GM19468 (cell line): ENCODE measurements at regions not wholly inside any gene's neighbourhood (a gene's known extent, or its start where the extent isn't known, plus 50 kb on each side); places are given as distances from the start of the nearest gene placed in this dataset.
"Not testable (repeated sequence)": the region's sequence is repeated elsewhere in the genome, so short reads cannot be mapped to it uniquely, and the experiment has no call there.

ENCODE experiments used
- ATAC-seq: cut with Tn5 transposase; IDR thresholded peaks from one replicate; pipeline ENCODE4 v1.9.1; 2021; ENCODE audit warnings: mild to moderate bottlenecking, moderate library complexity, moderate number of reproducible peaks; ENCODE audit not compliant: unreplicated experiment; ENCODE audit errors: extremely low read depth

GRCh38 chr16:79862601-79863000 is 262.1 kb upstream of the MAF start:
- no peak for ATAC-seq

DNA sequence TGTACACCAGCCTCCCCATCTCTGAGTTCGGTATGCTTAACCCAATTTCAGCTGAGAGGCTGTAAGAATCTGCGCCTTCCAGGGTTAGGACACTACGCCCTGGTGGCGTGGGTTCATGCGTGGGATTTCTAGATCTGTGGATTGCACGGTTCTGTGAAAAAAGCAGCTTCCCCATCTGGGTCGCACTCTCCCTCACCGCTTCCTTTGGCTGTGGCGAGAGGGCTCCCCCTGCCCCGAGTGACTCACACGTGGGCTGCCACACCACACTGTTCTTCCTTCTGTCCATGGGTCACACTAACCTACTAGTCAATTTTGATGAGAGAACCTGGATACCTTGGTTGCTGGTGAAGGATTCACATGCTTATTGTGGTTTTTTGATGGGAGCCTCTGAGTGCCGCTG is 256.0 kb upstream of the MAF start:
- no peak for ATAC-seq

GRCh38 chr16:79850348-79850747 is 249.8 kb upstream of the MAF start:
- ATAC-seq: no peak

DNA sequence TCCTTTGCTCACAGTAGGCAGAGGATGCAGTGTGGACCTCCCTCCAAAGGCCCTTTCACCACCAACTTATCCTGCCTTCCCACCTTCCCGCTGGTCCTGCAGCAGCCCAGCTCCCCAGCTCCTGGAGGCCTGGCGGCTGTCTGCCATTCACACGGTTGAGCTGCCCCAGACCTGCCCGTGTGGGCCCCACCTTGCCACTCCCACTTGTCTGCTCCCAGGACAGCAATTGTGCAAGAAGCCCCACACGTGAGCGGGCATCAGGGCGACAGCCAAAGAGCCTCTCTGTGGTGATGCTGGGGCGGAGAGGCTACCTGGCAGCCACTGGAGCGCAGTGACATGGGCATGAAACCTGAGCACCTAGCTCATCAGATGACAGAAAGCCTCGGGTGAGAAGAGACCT is 248.6 kb upstream of the MAF start:
- no peak for ATAC-seq

DNA sequence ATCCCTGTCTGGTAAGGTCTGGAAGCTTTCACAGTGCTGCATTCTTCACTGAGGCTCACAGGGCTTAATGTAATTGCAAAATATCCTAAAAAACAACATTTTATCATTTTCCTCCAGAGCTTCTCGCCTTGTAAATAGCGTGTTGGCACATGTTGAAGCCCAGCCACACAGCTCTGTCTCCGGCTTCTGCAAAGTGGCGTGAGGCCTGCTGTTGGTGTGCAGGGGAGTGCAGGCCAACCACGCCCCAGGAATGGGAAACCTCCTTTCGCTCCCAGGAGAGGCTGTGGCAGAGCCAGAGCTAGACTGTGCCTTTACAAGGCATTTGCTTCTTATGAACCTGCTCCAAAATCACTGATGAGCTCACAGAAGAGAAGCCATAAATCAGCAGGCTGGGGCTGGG is 248.2 kb upstream of the MAF start:
- no peak for ATAC-seq

- ATAC-seq: no peak
Measured at GRCh38 chr16:79847569-79847968, 247.0 kb upstream of the MAF start.

DNA sequence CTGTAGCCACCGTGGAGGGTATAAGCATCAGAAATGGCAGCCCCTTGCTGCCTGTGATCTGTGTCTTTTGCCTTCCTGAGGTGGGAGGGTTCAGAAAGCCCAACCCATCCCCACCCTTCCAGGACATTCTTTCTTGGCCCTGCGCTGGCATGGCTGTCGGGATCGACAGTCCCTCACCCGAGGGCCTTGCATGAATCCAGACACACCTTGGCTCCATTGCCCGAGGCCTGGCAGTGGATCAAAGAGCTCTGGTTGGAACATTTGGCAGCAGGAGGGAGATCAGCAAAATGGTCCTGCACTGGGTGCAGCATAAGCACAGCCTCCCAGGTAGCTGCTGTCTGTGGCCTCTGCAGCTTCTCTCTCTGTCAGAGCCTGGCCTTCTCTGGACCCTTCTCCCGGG is 246.6 kb upstream of the MAF start:
- no peak for ATAC-seq

DNA sequence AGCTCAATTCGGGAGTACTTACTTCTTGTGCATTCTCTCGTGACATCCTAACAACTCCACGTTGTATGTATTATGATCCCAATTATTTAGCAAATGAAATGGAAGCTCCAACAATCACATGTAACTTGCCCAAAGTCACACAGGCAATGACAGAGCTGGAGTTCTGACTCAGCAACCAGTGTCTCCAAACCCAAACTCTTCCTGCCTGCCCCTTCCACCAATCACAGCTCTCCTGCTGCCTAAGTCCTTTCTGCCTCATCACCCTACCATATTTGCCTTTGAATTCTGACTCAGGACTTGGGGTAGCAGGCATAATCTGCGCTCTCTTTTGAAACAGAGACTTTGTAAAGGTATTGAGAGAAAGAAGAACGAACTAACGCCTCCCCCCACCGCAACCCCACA is 245.2 kb upstream of the MAF start:
- no peak for ATAC-seq

- ATAC-seq: peak; percentile 45
Measured at GRCh38 chr16:79845033-79845733, 244.6 kb upstream of the MAF start.

DNA sequence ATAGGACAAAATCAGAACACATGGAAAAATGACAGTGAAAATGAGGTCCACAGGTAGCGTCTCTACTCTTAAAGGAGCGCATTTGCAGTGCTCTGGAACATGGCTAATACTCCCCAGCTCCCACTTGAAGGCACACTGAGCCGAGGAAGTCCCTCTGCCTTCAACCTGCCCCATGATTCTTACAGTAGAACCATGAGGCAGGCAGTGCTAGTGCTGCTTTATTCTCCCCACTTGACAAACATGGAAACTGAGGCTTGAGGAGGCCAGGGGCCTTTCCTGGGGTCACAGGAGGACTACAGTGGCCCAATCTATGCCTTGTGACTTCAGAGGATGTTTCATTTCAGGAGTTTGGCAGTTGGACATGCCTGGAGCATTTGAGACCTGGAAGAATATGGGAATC is 244.1 kb upstream of the MAF start:
- no peak for ATAC-seq

DNA sequence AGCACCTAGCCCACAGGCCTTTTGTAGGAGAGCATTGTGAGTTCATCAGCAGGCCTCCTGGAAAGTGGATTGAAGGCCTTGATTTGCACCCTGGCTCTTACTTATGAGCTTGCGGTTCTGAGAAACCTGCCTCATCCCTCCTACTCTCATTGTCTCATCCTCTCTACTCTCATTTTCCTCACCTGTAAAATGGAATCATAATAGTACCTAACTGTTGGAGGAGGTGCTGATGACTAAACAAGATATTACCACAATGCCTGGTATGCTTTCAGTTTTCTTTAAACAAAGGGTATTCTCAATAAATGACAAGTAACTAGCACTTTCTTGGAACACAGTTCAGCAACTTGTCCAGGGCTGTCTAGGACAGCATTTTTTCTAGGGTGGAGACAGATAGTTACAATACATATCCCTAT is 243.1 kb upstream of the MAF start:
- ATAC-seq: no peak

DNA sequence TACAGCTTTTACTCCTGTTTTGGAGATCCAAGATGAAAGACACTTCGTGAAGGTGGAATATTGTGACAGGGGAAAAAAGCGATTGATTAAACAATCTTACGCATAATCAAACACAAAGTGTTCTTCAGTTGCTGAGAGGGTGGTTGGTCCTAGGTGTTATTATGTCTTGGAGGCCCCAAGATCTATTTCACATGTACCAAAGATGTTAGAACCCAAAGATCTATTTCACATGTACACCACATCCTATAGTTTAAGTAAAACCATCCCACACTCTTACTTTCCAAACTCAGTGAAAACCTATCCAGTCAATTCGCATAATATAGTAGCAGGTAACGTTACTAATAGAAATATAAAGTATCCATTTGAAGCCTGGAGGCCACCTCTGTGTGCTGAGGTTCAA is 242.6 kb upstream of the MAF start:
- ATAC-seq: no peak

DNA sequence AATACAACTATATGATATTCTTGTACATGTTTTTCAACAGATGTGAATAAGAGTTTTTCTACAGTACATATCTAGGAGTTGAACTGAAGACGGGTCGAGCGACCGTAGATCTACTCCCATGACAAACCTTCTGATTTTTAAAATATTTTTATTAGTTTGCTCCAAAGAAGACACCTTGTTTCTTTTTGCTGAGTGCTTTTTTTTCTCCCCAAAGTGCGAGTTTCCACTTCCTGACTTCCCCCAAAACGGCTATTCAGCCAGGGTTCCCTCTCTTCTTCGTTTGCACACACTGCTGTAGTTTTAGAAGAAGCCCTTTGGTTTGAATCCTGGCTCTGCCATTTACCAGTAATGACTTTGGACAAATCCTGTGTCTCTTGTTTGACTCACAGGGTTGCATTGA is 241.7 kb upstream of the MAF start:
- ATAC-seq: no peak

GRCh38 chr16:79839466-79840341 is 239.2 kb upstream of the MAF start:
- ATAC-seq: no peak

- no peak for ATAC-seq
Measured at GRCh38 chr16:79838496-79839259, 238.1 kb upstream of the MAF start.

- no peak for ATAC-seq
Measured at GRCh38 chr16:79836144-79836543, 235.6 kb upstream of the MAF start.

DNA sequence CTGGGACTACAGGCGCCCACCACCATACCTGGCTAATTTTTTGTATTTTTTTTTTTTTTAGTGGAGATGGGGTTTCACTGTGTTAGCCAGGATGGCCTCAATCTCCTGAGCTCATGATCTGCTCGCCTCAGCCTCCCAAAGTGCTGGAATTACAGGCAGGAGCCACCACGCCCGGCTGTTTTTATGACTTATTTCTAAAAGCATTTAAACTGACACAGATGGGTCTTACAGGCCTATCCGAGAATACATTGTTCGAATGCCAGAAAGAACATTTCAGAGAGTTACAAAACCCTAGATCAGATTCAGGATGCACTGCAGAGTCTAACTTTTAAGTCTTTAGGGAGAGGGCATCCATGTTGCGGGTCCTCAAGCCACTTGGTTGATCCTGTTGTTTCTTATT is 234.7 kb upstream of the MAF start:
- ATAC-seq: no peak

DNA sequence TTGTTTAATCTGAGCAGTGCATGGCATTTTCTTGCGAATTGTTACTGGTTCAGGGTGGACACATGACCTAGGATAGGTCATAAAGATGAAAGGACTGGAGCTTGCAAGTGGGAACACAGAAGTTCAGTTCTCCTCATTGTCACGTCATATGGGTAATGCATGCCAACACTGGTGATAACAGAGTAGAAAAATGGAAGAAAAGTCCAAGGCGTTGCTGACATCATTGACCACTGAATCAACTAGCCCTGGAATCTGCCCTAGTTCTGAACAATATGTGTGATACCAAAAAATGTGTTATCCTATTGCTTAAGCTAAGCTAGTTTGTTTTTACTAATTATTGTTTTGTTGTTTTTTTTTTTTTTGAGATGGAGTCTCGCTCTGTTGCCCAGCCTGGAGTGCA is 234.2 kb upstream of the MAF start:
- ATAC-seq: no peak

- ATAC-seq: not testable (repeated sequence)
Measured at GRCh38 chr16:79834003-79834402, 233.5 kb upstream of the MAF start.

GRCh38 chr16:79833559-79833958 is 233.0 kb upstream of the MAF start:
- no peak for ATAC-seq
